Thoracic aorta (tissue), 2 donors: ENCODE measurements at regions not wholly inside any gene's neighbourhood (a gene's known extent, or its start where the extent isn't known, plus 50 kb on each side); places are given as distances from the start of the nearest gene placed in this dataset.

ENCODE experiments used
- ATAC-seq: fragments of 150-250 bp; one replicate; pipeline ENCODE4 v1.8.0; 2017; ENCODE audit warnings: low read depth; ENCODE audit not compliant: insufficient number of reproducible peaks, low FRiP score
- DNase-seq: peaks from one replicate; pipeline ENCODE4 v3.0.0-alpha.2; 2020; ENCODE audit warnings: low spot score
- H3K27ac ChIP-seq, 2 donors: fragments of 200-600 bp; sonication (generic); 1 replicate in 1 of 2; 2 replicates in 1 of 2; pipeline ENCODE4 v1.5.1; 2016; ENCODE audit warnings: mild to moderate bottlenecking in 2 of 2, moderate library complexity in 2 of 2
- H3K27me3 ChIP-seq: fragments of 200-600 bp; sonication (generic); replicated peaks from 2 replicates; pipeline ENCODE4 v1.6.0; 2016; ENCODE audit warnings: mild to moderate bottlenecking; ENCODE audit not compliant: insufficient read depth
- H3K36me3 ChIP-seq: fragments of 200-600 bp; sonication (generic); one replicate; pipeline ENCODE4 v1.5.1; 2016
- H3K4me1 ChIP-seq, 2 donors: fragments of 200-600 bp; sonication (generic); 1 replicate in 1 of 2; 2 replicates in 1 of 2; pipeline versions ENCODE4 v1.5.1 to v1.6.0; 2016; ENCODE audit warnings: low read depth in 2 of 2, mild to moderate bottlenecking in 1 of 2; ENCODE audit not compliant: control insufficient read depth in 1 of 2
- H3K4me3 ChIP-seq: fragments of 200-600 bp; sonication (generic); 2 replicates; pipeline ENCODE4 v1.5.1; 2016; ENCODE audit warnings: mild to moderate bottlenecking
- H3K9me3 ChIP-seq: fragments of 200-600 bp; sonication (generic); 2 replicates; pipeline ENCODE4 v1.5.1; 2016
- CTCF ChIP-seq: fragments of 200-600 bp; sonication (generic); IDR thresholded peaks from one replicate; pipeline ENCODE4 v1.5.1; 2019; ENCODE audit warnings: antibody characterized with exemption

- no peak for TF ChIP-seq CTCF
- no peak overlapping the region for H3K27ac ChIP-seq
- DNase-seq: no peak
- no peaks in the 10 kb centered on the region for H3K27me3 ChIP-seq
- H3K36me3 ChIP-seq: no peaks in the 10 kb centered on the region
- no peak for ATAC-seq
- no peak overlapping the region for H3K4me3 ChIP-seq
- H3K9me3 ChIP-seq: no peaks in the 10 kb centered on the region
- H3K4me1 ChIP-seq: no peaks in the 10 kb centered on the region
These were observed 331.4 kb upstream of the USP24 start for GRCh38 chr1:55546553-55546952.

- Histone ChIP-seq H3K4me1 (peaks cover 0 to 5% of the 10 kb centered on the region in 2 donors), H3K27me3 (no peaks in the 10 kb centered on the region), H3K9me3 (no peaks in the 10 kb centered on the region), H3K36me3 (no peaks in the 10 kb centered on the region), H3K27ac (no peak overlapping the region), H3K4me3 (no peak overlapping the region)
- ATAC-seq: no peak
- TF ChIP-seq CTCF: no peak
- DNase-seq: no peak
These were observed 329.7 kb upstream of the USP24 start for GRCh38 chr1:55544826-55545225.

GRCh38 chr1:55542901-55543504 lies 327.8 kb upstream of the USP24 start:
- peaks cover 0 to 8% of the 10 kb centered on the region in 2 donors for H3K4me1 ChIP-seq
- H3K27me3 ChIP-seq: no peaks in the 10 kb centered on the region
- H3K36me3 ChIP-seq: no peaks in the 10 kb centered on the region
- H3K27ac ChIP-seq: no peak overlapping the region
- no peak for TF ChIP-seq CTCF
- no peak for ATAC-seq
- H3K9me3 ChIP-seq: no peaks in the 10 kb centered on the region
- no peak overlapping the region for H3K4me3 ChIP-seq
- DNase-seq: no peak

GRCh38 chr1:55541296-55541695 lies 326.1 kb upstream of the USP24 start:
- DNase-seq: no peak
- H3K4me3 ChIP-seq: no peak overlapping the region
- no peaks in the 10 kb centered on the region for H3K36me3 ChIP-seq
- no peak overlapping the region for H3K27ac ChIP-seq
- no peaks in the 10 kb centered on the region for H3K9me3 ChIP-seq
- peaks cover 0 to 11% of the 10 kb centered on the region in 2 donors for H3K4me1 ChIP-seq
- ATAC-seq: no peak
- H3K27me3 ChIP-seq: no peaks in the 10 kb centered on the region
- TF ChIP-seq CTCF: no peak

DNA sequence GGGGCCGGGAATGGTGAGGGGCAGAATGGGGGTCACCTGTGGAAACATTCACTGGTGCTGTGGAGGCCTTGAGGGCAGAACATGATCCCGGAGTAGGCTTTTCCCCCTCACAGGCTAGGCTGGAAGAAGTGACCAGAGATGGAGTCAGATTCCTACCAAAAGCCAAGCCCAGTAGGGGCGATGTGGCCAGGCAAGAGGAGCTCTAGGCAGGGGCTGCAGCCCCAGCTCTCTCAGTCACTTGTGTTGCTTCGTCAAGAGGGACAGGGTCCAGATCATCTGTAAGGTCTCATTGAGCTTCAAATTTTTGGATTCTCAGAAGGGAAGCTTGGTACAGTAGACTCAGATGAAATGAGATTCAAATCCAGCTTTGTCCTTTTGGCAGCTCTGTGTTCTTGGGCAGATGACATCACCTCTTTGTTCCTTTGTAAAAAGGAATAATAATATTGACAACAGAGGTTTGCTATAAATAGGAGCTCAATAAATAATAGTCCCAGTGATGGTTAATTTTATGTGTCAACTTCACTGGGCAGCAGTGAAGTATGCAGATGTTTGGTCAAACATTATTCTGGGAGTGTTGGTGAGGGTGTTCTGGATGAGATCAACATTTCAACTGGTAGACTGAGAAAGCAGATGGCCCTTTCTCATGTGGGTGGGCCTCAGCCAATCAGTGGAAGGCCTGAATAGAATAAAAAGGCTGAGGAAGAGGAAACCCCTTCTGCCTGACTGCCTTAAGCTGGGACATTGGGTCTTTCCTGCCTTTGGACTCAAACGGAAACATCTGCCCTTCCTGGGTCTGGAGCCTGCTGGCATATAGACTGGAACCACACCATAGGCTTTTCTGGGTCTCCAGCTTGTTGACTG lies 324.7 kb upstream of the USP24 start:
- Histone ChIP-seq H3K27ac (no peak overlapping the region), H3K4me3 (no peak overlapping the region), H3K9me3 (no peaks in the 10 kb centered on the region), H3K27me3 (no peaks in the 10 kb centered on the region), H3K36me3 (no peaks in the 10 kb centered on the region), H3K4me1 (peaks cover 0 to 12% of the 10 kb centered on the region in 2 donors)
- ATAC-seq (no peak), DNase-seq (no peak)
- TF ChIP-seq CTCF: no peak
